Cerebellar nuclear complex (tissue), 1 donor: ENCODE measurements at regions not wholly inside any gene's neighbourhood (a gene's known extent, or its start where the extent isn't known, plus 50 kb on each side); places are given as distances from the start of the nearest gene placed in this dataset.

Experiments
- DNase-seq, 2 experiments: peaks; one replicate each; lab custom pipeline; 2025; lab: John Stamatoyannopoulos, UW

- no peak for DNase-seq
Observed at GRCh38 chr3:106214641-106215040, 345.8 kb upstream of the CBLB start.

GRCh38 chr3:106215047-106215446 is 346.2 kb upstream of the CBLB start:
- DNase-seq, result no peak

GRCh38 chr3:106217745-106218144 is 348.9 kb upstream of the CBLB start:
- DNase-seq, result no peak

GRCh38 chr3:106227068-106227467 is 358.3 kb upstream of the CBLB start:
- DNase-seq, result no peak

GRCh38 chr3:106228271-106228670 is 359.5 kb upstream of the CBLB start:
- no peak for DNase-seq

- no peak for DNase-seq
Observed at GRCh38 chr3:106229495-106230278, 360.9 kb upstream of the CBLB start.

GRCh38 chr3:106231086-106231485 is 362.3 kb upstream of the CBLB start:
- no peak for DNase-seq

- no peak for DNase-seq
Observed at GRCh38 chr3:106232956-106233355, 364.1 kb upstream of the CBLB start.

GRCh38 chr3:106239195-106239697 is 370.4 kb upstream of the CBLB start:
- no peak for DNase-seq

- DNase-seq, result no peak
Observed at GRCh38 chr3:106241593-106241992, 372.8 kb upstream of the CBLB start.

GRCh38 chr3:106242781-106243180 is 374.0 kb upstream of the CBLB start:
- no peak for DNase-seq

GRCh38 chr3:106245400-106245799 is 376.6 kb upstream of the CBLB start:
- DNase-seq, result no peak

- DNase-seq, result no peak
Observed at GRCh38 chr3:106247902-106248684, 379.3 kb upstream of the CBLB start.

GRCh38 chr3:106249159-106249558 is 380.3 kb upstream of the CBLB start:
- no peak for DNase-seq

GRCh38 chr3:106249981-106250380 is 381.2 kb upstream of the CBLB start:
- DNase-seq, result no peak

- no peak for DNase-seq
Observed at GRCh38 chr3:106251160-106251892, 382.5 kb upstream of the CBLB start.

GRCh38 chr3:106255870-106256248 is 387.0 kb upstream of the CBLB start:
- no peak for DNase-seq

GRCh38 chr3:106256249-106256957 is 387.6 kb upstream of the CBLB start:
- DNase-seq, result no peak

- no peak for DNase-seq
Observed at GRCh38 chr3:106257172-106257571, 388.4 kb upstream of the CBLB start.

- no peak for DNase-seq
Observed at GRCh38 chr3:106261396-106261795, 392.6 kb upstream of the CBLB start.

- no peak for DNase-seq
Observed at GRCh38 chr3:106261915-106262683, 393.3 kb upstream of the CBLB start.
